Hippocampal formation (tissue), 2 donors: ENCODE measurements at regions not wholly inside any gene's neighbourhood (a gene's known extent, or its start where the extent isn't known, plus 50 kb on each side); places are given as distances from the start of the nearest gene placed in this dataset.

Experiments used
- DNase-seq, 2 donors: peaks; one replicate each; lab custom pipeline; 2025; lab: John Stamatoyannopoulos, UW

DNA sequence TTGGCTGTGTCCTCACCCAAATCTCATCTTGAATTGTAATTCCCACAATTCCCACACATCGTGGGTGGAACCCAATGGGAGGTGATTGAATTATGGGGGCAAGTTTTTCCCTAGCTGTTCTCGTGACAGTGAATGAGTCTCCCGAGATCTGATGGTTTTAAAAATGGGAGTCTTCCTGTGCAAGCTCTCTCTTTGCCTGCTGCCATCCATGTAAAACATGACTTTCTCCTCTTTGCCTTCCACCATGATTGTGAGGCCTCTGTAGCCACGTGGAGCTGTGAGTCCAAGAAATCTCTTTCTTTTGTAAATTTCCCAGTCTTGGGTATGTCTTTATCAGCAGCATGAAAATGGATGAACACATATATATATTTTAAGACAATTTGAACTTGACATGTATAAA is 285.4 kb downstream of the BAMBI start:
- no peak for DNase-seq

DNA sequence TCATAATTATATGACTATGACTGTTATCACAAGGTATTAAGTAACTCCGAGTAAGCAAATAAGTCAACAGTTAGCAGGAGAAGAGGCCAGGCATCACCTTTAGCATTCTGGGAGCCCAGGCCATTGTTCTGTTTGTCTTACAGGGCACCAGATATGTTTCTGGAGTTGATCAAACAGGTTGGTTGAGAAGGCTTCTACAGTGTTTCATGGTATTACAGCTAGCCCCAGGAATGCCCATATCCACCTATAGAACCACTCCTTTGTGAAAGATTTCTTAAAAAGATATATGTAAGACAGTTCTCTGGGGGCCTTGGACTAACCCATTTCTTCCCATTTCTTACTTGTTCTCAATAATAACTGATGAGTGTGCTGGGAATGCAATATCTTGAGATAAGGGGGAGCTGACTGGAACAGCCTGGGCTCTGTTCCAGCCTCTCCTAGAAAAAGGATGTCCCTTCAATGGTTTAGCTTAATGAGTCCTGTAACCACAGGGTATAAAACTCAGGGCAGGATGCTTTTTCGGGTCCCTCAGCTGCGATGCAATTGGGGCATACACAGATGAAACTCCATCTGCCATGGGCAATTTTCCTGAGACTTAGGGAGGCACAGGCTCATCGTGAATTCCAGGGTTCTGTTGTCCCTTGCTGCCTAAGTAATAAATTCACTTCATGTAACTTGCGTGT is 286.4 kb downstream of the BAMBI start:
- no peak for DNase-seq

GRCh38 chr10:28965937-28966336 is 288.6 kb downstream of the BAMBI start:
- DNase-seq, result no peak

- no peak for DNase-seq
Measured at GRCh38 chr10:28967031-28967430, 289.7 kb downstream of the BAMBI start.

DNA sequence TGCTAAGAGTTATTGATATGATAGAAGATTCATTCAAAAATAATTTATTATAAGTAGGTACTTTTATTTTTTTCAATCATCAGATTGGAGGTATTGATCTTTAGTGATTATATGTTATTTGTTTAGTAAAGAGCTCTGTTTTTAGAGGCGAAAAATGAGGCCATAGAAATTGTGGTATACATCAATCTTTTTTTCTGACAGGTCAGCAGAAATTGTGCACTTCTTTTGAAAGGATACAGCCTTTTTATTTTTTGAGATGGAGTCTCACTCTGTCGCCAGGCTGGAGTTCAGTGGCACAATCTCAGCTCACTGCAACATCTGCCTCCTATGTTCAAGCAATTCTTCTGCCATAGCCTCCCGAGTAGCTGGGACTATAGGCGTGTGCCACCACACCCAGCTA is 292.1 kb downstream of the BAMBI start:
- DNase-seq, result no peak

DNA sequence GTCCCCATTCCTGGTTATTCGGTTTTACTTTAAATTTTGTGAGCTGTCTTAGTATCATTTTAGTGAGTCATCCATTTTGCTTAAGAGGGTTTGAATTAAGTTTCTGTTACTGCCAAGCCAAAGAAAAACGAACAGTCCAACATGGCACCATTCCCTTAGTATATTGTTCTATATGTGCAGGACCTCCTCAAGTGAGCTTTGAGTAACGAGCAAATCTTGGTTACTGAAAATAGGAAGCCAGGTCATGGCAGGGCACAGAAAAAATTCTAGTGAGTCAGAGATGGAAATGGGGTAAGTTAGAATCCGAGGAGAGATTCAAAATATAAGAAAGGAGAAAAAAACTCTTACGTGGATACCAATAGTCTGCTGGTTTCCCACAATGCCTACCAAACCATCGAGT is 292.9 kb downstream of the BAMBI start:
- no peak for DNase-seq

GRCh38 chr10:28971255-28971654 is 293.9 kb downstream of the BAMBI start:
- no peak for DNase-seq

GRCh38 chr10:28971764-28972163 is 294.4 kb downstream of the BAMBI start:
- DNase-seq, result no peak

- DNase-seq, result no peak
Measured at GRCh38 chr10:28973309-28973972, 296.1 kb downstream of the BAMBI start.

DNA sequence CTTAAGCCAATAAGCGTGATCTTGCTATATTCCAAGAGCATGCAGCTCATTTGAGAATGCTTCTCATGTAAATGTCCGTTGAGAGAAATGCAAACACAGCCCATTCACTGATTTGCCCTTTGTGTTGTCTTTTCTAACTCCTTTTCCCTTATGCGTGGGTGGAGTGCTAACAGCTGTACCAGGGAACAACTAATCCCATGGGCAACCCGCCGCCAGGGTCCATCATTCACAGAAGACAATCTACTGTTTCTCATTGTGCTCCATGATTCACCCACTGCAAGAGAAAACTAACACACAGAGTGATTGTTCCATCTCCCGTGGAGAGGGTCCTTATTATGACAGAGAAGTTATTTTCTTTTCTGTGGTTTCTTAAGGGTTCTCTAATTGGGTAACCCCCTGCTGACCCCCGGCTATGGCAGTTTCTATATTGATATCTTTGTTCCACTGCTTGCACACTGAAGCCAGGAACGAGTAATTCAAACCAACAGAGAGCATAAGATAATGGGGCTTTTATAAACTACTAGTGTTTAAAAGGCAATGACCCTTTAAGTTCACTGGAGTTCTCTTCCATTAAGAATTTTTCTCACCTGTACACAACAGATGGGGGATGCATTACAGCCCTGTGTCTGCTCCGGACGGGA is 298.7 kb downstream of the BAMBI start:
- no peak for DNase-seq

- no peak for DNase-seq
Measured at GRCh38 chr10:28977518-28977917, 300.2 kb downstream of the BAMBI start.

GRCh38 chr10:28980264-28980663 is 302.9 kb downstream of the BAMBI start:
- no peak for DNase-seq

- DNase-seq, result no peak
Measured at GRCh38 chr10:28981007-28981406, 303.7 kb downstream of the BAMBI start.

- no peak for DNase-seq
Measured at GRCh38 chr10:28982974-28983373, 305.7 kb downstream of the BAMBI start.

- no peak for DNase-seq
Measured at GRCh38 chr10:28983799-28984198, 305.1 kb upstream of the LYZL1 start.

GRCh38 chr10:28984431-28984830 is 304.4 kb upstream of the LYZL1 start:
- no peak for DNase-seq

DNA sequence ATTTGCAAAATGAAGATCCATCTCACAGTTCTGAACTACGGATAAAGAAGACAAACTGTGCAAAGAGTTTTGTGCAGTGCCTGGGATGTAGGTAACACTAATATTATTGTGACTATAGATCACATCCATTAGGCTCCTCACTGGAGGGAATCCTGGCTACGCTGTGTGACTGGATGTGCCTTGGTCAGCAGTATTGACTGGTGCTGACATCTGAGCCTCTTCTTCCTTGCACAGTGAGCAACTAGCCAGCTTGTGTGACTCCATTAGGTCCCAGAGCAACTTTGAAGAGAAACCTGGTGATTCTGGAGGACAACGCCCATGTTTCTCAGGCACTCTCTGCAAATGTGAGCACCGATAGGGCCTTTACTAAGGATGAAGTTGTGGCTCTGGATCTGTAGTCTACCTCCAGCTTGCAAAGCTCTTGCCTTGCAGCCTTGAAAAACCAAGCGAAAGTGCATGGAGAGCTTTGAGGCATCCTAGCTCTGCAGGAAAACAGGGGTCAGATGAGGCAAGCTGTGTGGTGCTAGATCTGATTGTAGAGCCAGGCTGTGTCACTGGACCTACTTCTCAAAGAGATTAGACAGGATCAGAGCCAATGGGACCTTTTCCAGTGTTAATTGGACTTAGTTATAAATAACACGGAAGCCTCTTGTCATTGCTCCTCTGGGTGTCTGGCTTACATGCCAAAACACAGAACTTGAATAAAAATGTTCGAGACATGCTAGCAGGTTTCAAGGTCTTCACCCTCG is 303.6 kb upstream of the LYZL1 start:
- DNase-seq, result no peak

DNA sequence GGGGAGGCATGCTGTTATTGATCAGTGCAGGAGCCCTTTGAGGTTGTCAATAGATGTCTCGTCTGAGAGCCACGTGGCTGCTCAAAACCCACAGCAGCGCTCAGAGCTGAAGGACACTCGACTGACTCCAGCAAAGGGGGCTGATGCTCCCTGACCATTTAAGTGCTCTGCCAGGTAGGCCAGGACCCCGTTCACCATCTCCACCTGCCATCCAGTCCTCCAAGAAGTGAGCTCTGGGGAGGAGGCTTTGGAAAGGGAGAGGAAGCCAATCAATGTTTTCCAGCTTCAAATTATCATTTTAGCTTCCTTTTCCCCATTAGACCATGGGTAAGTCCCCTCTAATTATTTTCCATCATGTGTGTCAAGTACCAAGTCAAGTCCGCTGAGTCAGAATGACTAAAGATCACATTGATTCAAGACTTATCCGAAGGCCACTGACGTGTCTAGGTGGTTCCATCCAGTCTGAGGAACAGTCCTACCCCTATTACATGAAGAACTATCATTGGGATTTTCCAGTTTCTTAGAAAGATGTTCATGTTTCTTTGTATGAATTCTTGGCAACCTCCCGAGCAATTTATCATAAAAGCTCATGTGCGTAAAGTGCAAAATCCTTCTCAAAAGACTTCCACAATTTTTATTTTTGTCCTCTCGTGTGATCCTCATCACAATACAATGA is 302.6 kb upstream of the LYZL1 start:
- no peak for DNase-seq

DNA sequence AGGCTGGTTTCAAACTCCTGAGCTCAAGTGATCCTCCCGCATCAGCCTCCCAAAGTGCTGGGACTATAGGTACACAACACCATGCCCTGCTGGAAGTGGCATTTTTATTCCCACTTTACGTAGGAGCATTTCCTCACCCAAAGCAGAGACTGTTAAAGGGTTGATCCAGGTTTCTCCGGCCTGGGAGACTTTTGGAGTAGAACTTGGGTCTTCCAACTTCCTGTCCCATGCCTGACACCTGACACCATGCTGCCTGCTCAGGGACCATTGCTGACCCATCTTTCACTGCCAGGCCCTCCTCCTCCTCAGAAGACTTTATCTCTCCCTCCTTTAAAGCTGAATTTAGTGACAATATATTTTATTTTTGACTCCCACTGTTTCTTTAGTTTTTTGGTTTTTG is 302.0 kb upstream of the LYZL1 start:
- no peak for DNase-seq

DNA sequence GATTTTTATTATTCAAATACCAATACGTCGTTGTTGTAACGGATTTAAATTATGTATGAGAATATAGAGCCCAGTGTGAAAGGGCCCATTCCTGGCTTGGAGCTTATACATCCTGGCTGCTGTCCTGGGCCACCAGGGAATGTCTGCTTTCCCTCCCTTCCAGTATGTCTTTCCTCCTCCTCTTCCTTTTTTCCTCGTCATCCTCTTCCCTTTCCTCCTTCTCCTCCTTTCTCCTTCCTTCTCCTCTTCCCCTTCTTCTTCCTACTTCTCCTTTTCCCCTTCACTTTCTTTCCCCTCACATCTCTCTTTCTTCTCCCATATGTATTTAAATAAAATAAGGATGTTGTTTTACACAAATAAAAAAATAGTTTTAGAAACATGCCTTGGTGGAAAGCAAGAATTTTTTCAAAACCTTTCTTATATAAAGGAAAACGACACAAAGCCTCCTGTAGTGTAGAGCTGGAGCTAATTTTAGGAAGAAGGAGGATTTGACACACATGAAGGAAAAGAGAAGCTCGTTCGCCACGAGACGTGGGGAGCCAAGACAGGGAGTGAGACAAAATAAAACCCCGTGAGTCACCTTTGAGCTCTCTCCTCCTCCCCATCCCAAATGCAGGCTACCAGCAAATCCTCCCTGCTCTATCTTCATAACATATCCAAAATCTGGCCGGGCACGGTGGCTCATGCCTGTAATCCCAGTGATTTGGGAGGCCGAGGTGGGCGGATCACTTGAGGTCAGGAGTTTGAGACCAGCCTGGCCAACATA is 301.1 kb upstream of the LYZL1 start:
- DNase-seq, result no peak

- DNase-seq, result no peak
Measured at GRCh38 chr10:28988980-28989379, 299.9 kb upstream of the LYZL1 start.
